ENCODE measurements at regions not wholly inside any gene's neighbourhood (a gene's known extent, or its start where the extent isn't known, plus 50 kb on each side); places are given as distances from the start of the nearest gene placed in this dataset.

DNA sequence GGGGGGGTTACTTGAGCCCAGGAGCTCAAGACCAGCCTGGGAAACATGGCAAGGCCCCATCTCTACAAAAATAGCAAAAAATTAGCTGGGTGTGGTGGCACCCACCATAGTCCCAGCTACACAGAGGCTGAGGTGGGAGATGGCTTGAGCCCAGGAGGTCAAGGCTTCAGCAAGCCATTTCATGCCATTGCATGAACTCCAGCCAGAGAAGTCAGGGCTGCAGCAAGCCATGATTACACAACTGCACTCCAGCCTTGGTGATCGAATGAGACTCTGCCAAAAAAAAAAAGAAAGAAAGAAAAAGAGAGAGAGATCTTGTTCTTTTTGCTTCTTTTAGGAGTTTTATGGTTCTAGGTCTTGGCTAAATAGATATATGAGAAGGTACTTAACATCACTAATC lies 200.2 kb upstream of the PHYHIPL start:
- TF ChIP-seq, protein P1, sequence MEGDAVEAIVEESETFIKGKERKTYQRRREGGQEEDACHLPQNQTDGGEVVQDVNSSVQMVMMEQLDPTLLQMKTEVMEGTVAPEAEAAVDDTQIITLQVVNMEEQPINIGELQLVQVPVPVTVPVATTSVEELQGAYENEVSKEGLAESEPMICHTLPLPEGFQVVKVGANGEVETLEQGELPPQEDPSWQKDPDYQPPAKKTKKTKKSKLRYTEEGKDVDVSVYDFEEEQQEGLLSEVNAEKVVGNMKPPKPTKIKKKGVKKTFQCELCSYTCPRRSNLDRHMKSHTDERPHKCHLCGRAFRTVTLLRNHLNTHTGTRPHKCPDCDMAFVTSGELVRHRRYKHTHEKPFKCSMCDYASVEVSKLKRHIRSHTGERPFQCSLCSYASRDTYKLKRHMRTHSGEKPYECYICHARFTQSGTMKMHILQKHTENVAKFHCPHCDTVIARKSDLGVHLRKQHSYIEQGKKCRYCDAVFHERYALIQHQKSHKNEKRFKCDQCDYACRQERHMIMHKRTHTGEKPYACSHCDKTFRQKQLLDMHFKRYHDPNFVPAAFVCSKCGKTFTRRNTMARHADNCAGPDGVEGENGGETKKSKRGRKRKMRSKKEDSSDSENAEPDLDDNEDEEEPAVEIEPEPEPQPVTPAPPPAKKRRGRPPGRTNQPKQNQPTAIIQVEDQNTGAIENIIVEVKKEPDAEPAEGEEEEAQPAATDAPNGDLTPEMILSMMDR (IDR thresholded peaks at IDR 0.05), result no peak
- TF ChIP-seq POLR2AphosphoS5 (IDR thresholded peaks at IDR 0.05; ENCODE audit: insufficient read depth in 1 of 2, low read depth in 1 of 2) (no peak), POLR2A (IDR thresholded peaks at IDR 0.05) (no peak)
